Esophagus (tissue), 2 donors: ENCODE measurements at regions not wholly inside any gene's neighbourhood (a gene's known extent, or its start where the extent isn't known, plus 50 kb on each side); places are given as distances from the start of the nearest gene placed in this dataset.

ENCODE experiments used
- H3K27ac ChIP-seq, 2 donors: one replicate each; pipeline ENCODE4 v1.5.1; 2013; ENCODE audit warnings: low read depth in 2 of 2, mild to moderate bottlenecking in 2 of 2, inconsistent platforms in 1 of 2, low read length in 1 of 2, moderate library complexity in 1 of 2
- H3K27me3 ChIP-seq, 2 donors: one replicate each; pipeline ENCODE4 v1.6.1; 2013; ENCODE audit warnings: low read length in 2 of 2, control low read depth in 1 of 2, mild to moderate bottlenecking in 1 of 2; ENCODE audit not compliant: insufficient read depth in 2 of 2, control insufficient read depth in 1 of 2
- H3K36me3 ChIP-seq, 2 donors: one replicate each; pipeline ENCODE4 v1.6.1; 2013; ENCODE audit warnings: low read length in 1 of 2; ENCODE audit not compliant: control insufficient read depth in 2 of 2, insufficient read depth in 2 of 2
- H3K4me1 ChIP-seq, 2 donors: one replicate each; pipeline ENCODE4 v1.6.1; 2013; ENCODE audit warnings: low read length in 1 of 2; ENCODE audit not compliant: control insufficient read depth in 2 of 2, insufficient read depth in 2 of 2
- H3K4me3 ChIP-seq, 2 donors: one replicate each; pipeline ENCODE4 v1.5.1; 2013; ENCODE audit warnings: low read length in 2 of 2, mild to moderate bottlenecking in 2 of 2, low read depth in 1 of 2, moderate library complexity in 1 of 2
- H3K9me3 ChIP-seq, 2 donors: one replicate each; pipeline ENCODE4 v1.6.1; 2013; ENCODE audit warnings: mild to moderate bottlenecking in 2 of 2, low read depth in 1 of 2, low read length in 1 of 2, moderate library complexity in 1 of 2; ENCODE audit not compliant: control insufficient read depth in 2 of 2, insufficient read depth in 1 of 2
- WGBS, 2 donors: extraction: QIAGEN DNeasy Blood & Tissue Kit; methylation state at CpG; one replicate each; pipeline ENCODE4 v1.1.7; 2013; 5-methylcytosine and 5-hydroxymethylcytosine counted together
- donor health status: healthy with polysubstance abuse.
- donor health status: Bipolar disorder and iron deficiency.

DNA sequence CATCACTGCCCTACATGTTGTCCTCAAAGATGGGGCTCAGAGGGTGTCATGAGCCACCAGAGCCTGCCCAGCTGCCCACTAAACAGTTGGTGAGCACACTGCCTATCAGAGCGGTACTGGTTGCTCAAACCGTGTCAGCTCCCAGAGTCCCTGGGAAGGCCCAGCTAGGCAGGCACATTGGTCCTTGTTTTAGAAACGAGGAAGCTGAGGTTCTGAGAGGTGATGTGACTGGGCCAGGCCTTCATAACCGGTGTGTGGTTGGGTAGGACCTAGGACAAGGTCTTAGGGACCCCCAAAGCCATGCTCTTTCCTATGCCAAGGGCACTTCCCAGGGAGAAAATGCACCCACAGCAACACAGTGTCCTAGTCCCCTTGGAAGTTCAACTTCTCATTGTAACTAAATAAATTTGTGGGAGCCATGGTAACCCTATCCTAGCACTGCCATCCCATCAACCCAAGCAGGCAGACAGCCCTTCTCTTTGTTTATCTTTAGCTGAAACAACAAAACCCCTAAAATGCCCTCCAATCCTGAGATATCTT, 174.7 kb upstream of the PDE1C start:
- no peaks in the 10 kb centered on the region for H3K4me1 ChIP-seq
- H3K4me3 ChIP-seq, result no peak overlapping the region
- H3K27me3 ChIP-seq, result no peaks in the 10 kb centered on the region
- WGBS, 2 donors, result 70 to 73% methylated on average over 4 of the region's 4 CpGs
- no peak overlapping the region for H3K27ac ChIP-seq
- no peaks in the 10 kb centered on the region for H3K36me3 ChIP-seq
- H3K9me3 ChIP-seq, result no peaks in the 10 kb centered on the region

DNA sequence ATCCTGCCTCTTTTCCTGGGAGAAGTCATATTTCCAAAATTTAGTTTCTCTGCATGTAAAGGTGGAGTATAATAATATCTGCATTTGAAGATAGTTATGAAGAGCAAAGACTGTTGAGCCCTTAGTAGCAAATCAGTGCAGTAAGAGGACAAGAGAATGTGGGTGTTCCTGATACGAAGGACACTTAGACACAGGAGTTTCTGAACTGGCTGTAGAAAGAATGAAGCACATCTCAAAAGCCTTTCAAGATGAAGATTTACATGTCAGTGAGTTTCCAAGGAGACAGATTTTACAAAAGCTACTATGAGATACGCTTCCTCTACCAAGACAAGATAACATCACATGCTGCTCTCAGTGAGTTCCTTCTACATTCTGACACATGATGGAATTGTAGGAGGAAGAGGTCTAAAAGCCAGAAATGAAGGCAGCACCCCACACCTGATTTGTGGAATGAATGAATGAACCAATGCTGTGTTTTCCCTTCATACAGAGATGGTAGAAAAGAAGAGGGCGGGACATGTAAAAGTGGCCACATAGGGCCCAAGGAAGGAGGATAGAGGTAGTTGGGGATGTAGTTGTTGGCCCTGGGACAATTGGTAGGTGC, 173.6 kb upstream of the PDE1C start:
- H3K27ac ChIP-seq, result no peak overlapping the region
- no peak overlapping the region for H3K4me3 ChIP-seq
- H3K9me3 ChIP-seq, result no peaks in the 10 kb centered on the region
- H3K36me3 ChIP-seq, result no peaks in the 10 kb centered on the region
- H3K4me1 ChIP-seq, result no peaks in the 10 kb centered on the region
- WGBS, 2 donors, result 78 to 93% methylated on average over 3 of the region's 3 CpGs
- no peaks in the 10 kb centered on the region for H3K27me3 ChIP-seq

DNA sequence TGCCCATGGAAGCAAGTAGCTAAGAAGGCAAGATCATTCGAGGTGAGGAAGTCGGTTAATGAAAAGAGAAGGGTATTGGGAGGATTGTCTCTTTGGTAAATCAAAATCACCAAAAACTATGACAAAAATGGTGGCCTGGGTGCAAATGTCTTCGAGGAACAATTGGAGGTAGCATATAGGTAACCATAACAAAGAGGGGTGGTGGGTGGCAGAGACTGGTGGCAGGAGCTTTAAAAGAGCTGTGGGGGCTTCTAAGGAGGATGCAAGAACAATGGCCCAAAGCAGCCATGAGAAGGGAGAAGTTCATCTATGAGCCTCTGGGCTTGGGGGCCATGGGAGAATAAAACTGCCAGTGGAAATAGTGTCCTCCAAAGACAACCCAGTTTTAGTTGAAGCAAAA, 172.2 kb upstream of the PDE1C start:
- WGBS, 2 donors, result 55 to 57% methylated on average over 3 of the region's 3 CpGs
- no peaks in the 10 kb centered on the region for H3K27me3 ChIP-seq
- no peak overlapping the region for H3K4me3 ChIP-seq
- H3K27ac ChIP-seq, result no peak overlapping the region
- H3K9me3 ChIP-seq, result no peaks in the 10 kb centered on the region
- H3K4me1 ChIP-seq, result no peaks in the 10 kb centered on the region
- H3K36me3 ChIP-seq, result no peaks in the 10 kb centered on the region

GRCh38 chr7:32241636-32242035, 171.4 kb upstream of the PDE1C start:
- H3K27ac ChIP-seq, result no peak overlapping the region
- H3K4me3 ChIP-seq, result no peak overlapping the region
- H3K4me1 ChIP-seq, result no peaks in the 10 kb centered on the region
- 90 to 100% methylated on average over 1 of the region's 1 CpG for WGBS, 2 donors
- H3K27me3 ChIP-seq, result no peaks in the 10 kb centered on the region
- H3K9me3 ChIP-seq, result no peaks in the 10 kb centered on the region
- H3K36me3 ChIP-seq, result no peaks in the 10 kb centered on the region

- no peaks in the 10 kb centered on the region for H3K9me3 ChIP-seq
- H3K27me3 ChIP-seq, result no peaks in the 10 kb centered on the region
- H3K4me3 ChIP-seq, result no peak overlapping the region
- no peaks in the 10 kb centered on the region for H3K4me1 ChIP-seq
- H3K27ac ChIP-seq, result no peak overlapping the region
- H3K36me3 ChIP-seq, result no peaks in the 10 kb centered on the region
- 88 to 97% methylated on average over 1 of the region's 1 CpG for WGBS, 2 donors
These were observed 169.6 kb upstream of the PDE1C start for GRCh38 chr7:32239764-32240163.

DNA sequence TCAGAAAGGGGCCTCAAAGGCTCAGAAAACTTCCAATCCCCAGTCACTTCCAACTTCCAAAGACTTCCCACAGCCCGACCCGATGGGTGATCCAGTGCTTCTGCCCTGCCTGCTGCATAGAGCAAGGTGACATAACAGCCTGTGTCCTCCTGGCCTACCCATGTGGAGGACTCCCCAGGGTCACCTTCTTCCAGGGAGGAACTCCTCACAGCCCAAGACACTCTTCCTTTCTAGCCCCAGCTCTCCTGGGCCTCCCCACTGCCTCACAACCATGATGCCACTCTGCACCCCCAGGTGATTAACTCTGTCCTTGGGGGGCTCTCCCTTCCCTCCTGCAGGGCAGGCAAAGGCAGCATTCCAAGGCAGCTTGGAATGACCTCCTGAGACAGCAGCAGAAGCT, 158.4 kb upstream of the PDE1C start:
- Histone ChIP-seq H3K27me3 (no peaks in the 10 kb centered on the region), H3K4me3 (no peak overlapping the region), H3K9me3 (peaks cover 0 to 1% of the 10 kb centered on the region in 2 donors), H3K27ac (no peak overlapping the region), H3K4me1 (no peaks in the 10 kb centered on the region), H3K36me3 (no peaks in the 10 kb centered on the region)
- 88 to 93% methylated on average over 2 of the region's 2 CpGs for WGBS, 2 donors

DNA sequence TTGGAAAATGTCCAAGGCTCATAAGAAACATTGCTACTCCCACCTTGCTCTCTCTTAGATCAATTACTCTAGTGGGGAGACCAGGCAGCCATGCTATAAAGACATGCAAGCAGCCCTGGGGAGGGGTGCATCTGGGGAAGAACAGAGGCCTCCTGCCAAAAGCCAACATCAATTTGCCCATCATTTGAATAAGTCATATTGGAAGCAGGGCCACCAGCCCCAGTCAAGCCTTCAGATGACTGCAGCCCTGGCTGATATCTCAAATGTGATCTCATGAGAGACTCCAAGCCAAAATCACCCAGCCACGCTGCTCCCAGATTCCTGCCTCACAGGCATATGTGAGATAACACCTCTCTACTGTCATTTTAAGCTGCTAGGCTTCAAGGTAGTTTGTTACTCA, 157.5 kb upstream of the PDE1C start:
- WGBS, 2 donors, result 44 to 67% methylated on average over 1 of the region's 1 CpG
- H3K9me3 ChIP-seq, result peaks cover 0 to 1% of the 10 kb centered on the region in 2 donors

GRCh38 chr7:32224276-32224675, 154.1 kb upstream of the PDE1C start:
- no peaks in the 10 kb centered on the region for H3K36me3 ChIP-seq
- H3K4me1 ChIP-seq, result no peaks in the 10 kb centered on the region
- H3K9me3 ChIP-seq, result peaks cover 0 to 1% of the 10 kb centered on the region in 2 donors
- H3K4me3 ChIP-seq, result no peak overlapping the region
- 78% methylated on average over 5 of the region's 5 CpGs for WGBS, 2 donors
- H3K27ac ChIP-seq, result no peak overlapping the region
- H3K27me3 ChIP-seq, result no peaks in the 10 kb centered on the region

More for the DNA sequence above, 157.5 kb upstream of the PDE1C start:
- H3K27me3 ChIP-seq, result no peaks in the 10 kb centered on the region
- H3K27ac ChIP-seq, result no peak overlapping the region
- no peaks in the 10 kb centered on the region for H3K4me1 ChIP-seq
- no peaks in the 10 kb centered on the region for H3K36me3 ChIP-seq
- H3K4me3 ChIP-seq, result no peak overlapping the region

- Histone ChIP-seq H3K9me3 (peaks cover 0 to 1% of the 10 kb centered on the region in 2 donors), H3K36me3 (no peaks in the 10 kb centered on the region), H3K4me1 (no peaks in the 10 kb centered on the region), H3K27ac (no peak overlapping the region), H3K27me3 (no peaks in the 10 kb centered on the region), H3K4me3 (no peak overlapping the region)
- WGBS, 2 donors, result 68 to 80% methylated on average over 8 of the region's 8 CpGs
These were observed 153.5 kb upstream of the PDE1C start for GRCh38 chr7:32223721-32224120.

DNA sequence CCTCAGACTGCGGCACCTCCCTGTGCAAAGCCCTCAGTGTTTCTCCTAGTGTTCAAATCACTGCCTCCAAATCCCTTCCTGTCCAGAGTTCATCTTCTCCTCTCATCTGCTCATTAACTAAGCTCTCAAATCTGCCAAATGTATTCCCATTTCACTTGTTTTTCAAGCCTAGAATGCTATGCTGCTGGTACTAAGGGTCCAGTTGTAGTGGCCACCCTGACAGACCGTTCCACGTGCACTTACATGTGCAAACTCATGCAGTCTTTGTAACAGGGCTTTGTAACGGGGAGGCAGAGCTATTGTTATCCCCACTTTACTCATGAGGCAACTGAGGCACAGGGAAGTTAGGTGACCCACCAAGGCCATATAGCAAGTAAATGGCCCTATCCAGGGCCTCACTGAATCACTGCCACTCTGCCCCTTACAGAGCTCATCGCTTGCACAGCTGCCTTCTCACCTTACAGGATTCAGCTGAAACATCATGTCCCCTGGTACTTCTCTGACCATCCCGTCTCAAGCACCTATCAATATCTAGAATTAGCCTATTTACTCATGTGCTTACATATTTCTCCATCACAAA, 153.0 kb upstream of the PDE1C start:
- Histone ChIP-seq H3K4me1 (no peaks in the 10 kb centered on the region), H3K4me3 (no peak overlapping the region), H3K9me3 (peaks cover 0 to 1% of the 10 kb centered on the region in 2 donors), H3K27me3 (no peaks in the 10 kb centered on the region), H3K27ac (no peak overlapping the region), H3K36me3 (no peaks in the 10 kb centered on the region)
- 81 to 91% methylated on average over 6 of the region's 6 CpGs for WGBS, 2 donors
